Activated CD8-positive, alpha-beta T cell treated with anti-CD3 and anti-CD28 coated beads for 36 hours (primary cell): ENCODE measurements at regions not wholly inside any gene's neighbourhood (a gene's known extent, or its start where the extent isn't known, plus 50 kb on each side); places are given as distances from the start of the nearest gene placed in this dataset.

ENCODE experiments used
- ATAC-seq: fragments of 200-7000 bp; cut with Tn5 transposase; one replicate; pipeline ENCODE4 v1.10.0; 2021; ENCODE audit warnings: mild to moderate bottlenecking, moderate library complexity
- CTCF ChIA-PET: fragments of 350-600 bp; sonication (Branson Sonifier 250); formaldehyde crosslinking; loops from one replicate; lab custom pipeline; 2021; ENCODE audit warnings: antibody characterized with exemption; lab: Charles Lee
- POLR2A ChIA-PET: fragments of 350-600 bp; sonication (Branson Sonifier 250); formaldehyde crosslinking; loops from one replicate; lab custom pipeline; 2021; ENCODE audit warnings: antibody characterized with exemption; lab: Charles Lee
- DNase-seq: peaks from one replicate; pipeline ENCODE4 v3.0.0-alpha.2; 2020
- H3K27ac Mint-ChIP-seq: one replicate; pipeline ENCODE4 v1.8.0; 2021; ENCODE audit warnings: mild to moderate bottlenecking, mixed read lengths
- H3K27me3 Mint-ChIP-seq: one replicate; pipeline ENCODE4 v1.8.0; 2021; ENCODE audit warnings: mixed read lengths
- H3K36me3 Mint-ChIP-seq: one replicate; pipeline ENCODE4 v1.8.0; 2021; ENCODE audit warnings: low read depth, mixed read lengths
- H3K4me1 Mint-ChIP-seq: one replicate; pipeline ENCODE4 v1.8.0; 2021; ENCODE audit warnings: low read depth, mixed read lengths
- H3K4me3 Mint-ChIP-seq: one replicate; pipeline ENCODE4 v1.8.0; 2021; ENCODE audit warnings: mild to moderate bottlenecking, moderate library complexity, mixed read lengths
- H3K9me3 Mint-ChIP-seq: one replicate; pipeline ENCODE4 v1.8.0; 2021; ENCODE audit warnings: mixed read lengths
- CTCF ChIP-seq: fragments of 200-600 bp; IDR thresholded peaks from one replicate; pipeline ENCODE4 v1.8.0; 2022; ENCODE audit warnings: antibody characterized with exemption, mild to moderate bottlenecking
- intact Hi-C: fragments of 100-400 bp; cut with micrococcal nuclease; formaldehyde crosslinking; loops from one replicate; pipeline ENCODE4 v1.10.0; 2022

- H3K27me3 Mint-ChIP-seq: no peaks in the 10 kb centered on the region
- ATAC-seq: no peak
- DNase-seq: no peak
- H3K9me3 Mint-ChIP-seq: peaks cover 2% of the 10 kb centered on the region
- no peaks in the 10 kb centered on the region for H3K36me3 Mint-ChIP-seq
- H3K27ac Mint-ChIP-seq: no peak overlapping the region
- H3K4me1 Mint-ChIP-seq: no peaks in the 10 kb centered on the region
- POLR2A ChIA-PET: no interaction called here
- intact Hi-C loops: no loop called here
- no peak for TF ChIP-seq CTCF
- CTCF ChIA-PET: no interaction called here
- H3K4me3 Mint-ChIP-seq: no peak overlapping the region
Observed at GRCh38 chr9:13615660-13616490, 336.4 kb upstream of the MPDZ start.

- ChIA-PET CTCF (no interaction called here), POLR2A (no interaction called here)
- Mint-ChIP-seq H3K4me1 (no peaks in the 10 kb centered on the region), H3K36me3 (no peaks in the 10 kb centered on the region), H3K27me3 (no peaks in the 10 kb centered on the region), H3K4me3 (no peak overlapping the region), H3K27ac (no peak overlapping the region), H3K9me3 (peaks cover 2% of the 10 kb centered on the region)
- TF ChIP-seq CTCF: no peak
- no peak for DNase-seq
- intact Hi-C loops: no loop called here
- ATAC-seq: no peak
Observed at GRCh38 chr9:13614060-13614459, 334.6 kb upstream of the MPDZ start.

GRCh38 chr9:13613296-13613695 lies 333.8 kb upstream of the MPDZ start:
- H3K4me3 Mint-ChIP-seq: no peak overlapping the region
- peaks cover 2% of the 10 kb centered on the region for H3K9me3 Mint-ChIP-seq
- no peak overlapping the region for H3K27ac Mint-ChIP-seq

GRCh38 chr9:13608451-13608850 lies 329.0 kb upstream of the MPDZ start:
- ATAC-seq: no peak
- Mint-ChIP-seq H3K27me3 (no peaks in the 10 kb centered on the region), H3K9me3 (peaks cover 1% of the 10 kb centered on the region), H3K4me3 (no peak overlapping the region), H3K4me1 (no peaks in the 10 kb centered on the region), H3K36me3 (no peaks in the 10 kb centered on the region), H3K27ac (no peak overlapping the region)
- DNase-seq: no peak
- intact Hi-C loops: no loop called here
- ChIA-PET CTCF (no interaction called here), POLR2A (no interaction called here)
- no peak for TF ChIP-seq CTCF

More at GRCh38 chr9:13613296-13613695, 333.8 kb upstream of the MPDZ start:
- no peaks in the 10 kb centered on the region for H3K36me3 Mint-ChIP-seq
- H3K27me3 Mint-ChIP-seq: no peaks in the 10 kb centered on the region
- POLR2A ChIA-PET: no interaction called here
- no peak for DNase-seq
- CTCF ChIA-PET: no interaction called here
- H3K4me1 Mint-ChIP-seq: no peaks in the 10 kb centered on the region
- TF ChIP-seq CTCF: no peak
- no peak for ATAC-seq
- intact Hi-C loops: no loop called here
